DMS53 (cell line): ENCODE measurements at regions not wholly inside any gene's neighbourhood (a gene's known extent, or its start where the extent isn't known, plus 50 kb on each side); places are given as distances from the start of the nearest gene placed in this dataset.
A peak's percentile ranks its signal among the peaks of the same experiment; 100 is the strongest.
"Not testable (repeated sequence)": the region's sequence is repeated elsewhere in the genome, so short reads cannot be mapped to it uniquely, and the experiment has no call there.

Experiments
- DNase-seq: peaks from one replicate; lab custom pipeline; 2025; lab: John Stamatoyannopoulos, UW

GRCh38 chr2:187610450-187610849, 56.2 kb upstream of the TFPI start:
- DNase-seq: not testable (repeated sequence)

- DNase-seq: no peak
Observed at GRCh38 chr2:187612857-187613256, 58.6 kb upstream of the TFPI start.

GRCh38 chr2:187614756-187615155, 60.5 kb upstream of the TFPI start:
- DNase-seq: no peak

GRCh38 chr2:187615364-187615763, 61.1 kb upstream of the TFPI start:
- peak; percentile 81 for DNase-seq

- no peak for DNase-seq
Observed at GRCh38 chr2:187615902-187616301, 61.7 kb upstream of the TFPI start.

- DNase-seq: no peak
Observed at GRCh38 chr2:187617120-187617519, 62.9 kb upstream of the TFPI start.

- DNase-seq: no peak
Observed at GRCh38 chr2:187617905-187618304, 63.7 kb upstream of the TFPI start.

GRCh38 chr2:187618813-187619212, 64.6 kb upstream of the TFPI start:
- DNase-seq: no peak

GRCh38 chr2:187627153-187627552, 72.9 kb upstream of the TFPI start:
- no peak for DNase-seq

- DNase-seq: not testable (repeated sequence)
Observed at GRCh38 chr2:187636731-187637391, 82.6 kb upstream of the TFPI start.

GRCh38 chr2:187637392-187637740, 83.1 kb upstream of the TFPI start:
- not testable (repeated sequence) for DNase-seq

- DNase-seq: not testable (repeated sequence)
Observed at GRCh38 chr2:187637771-187638170, 83.5 kb upstream of the TFPI start.

- DNase-seq: no peak
Observed at GRCh38 chr2:187638840-187639239, 84.6 kb upstream of the TFPI start.

GRCh38 chr2:187640926-187641510, 86.8 kb upstream of the TFPI start:
- DNase-seq: no peak

- no peak for DNase-seq
Observed at GRCh38 chr2:187642498-187642897, 88.3 kb upstream of the TFPI start.

GRCh38 chr2:187644486-187644885, 90.3 kb upstream of the TFPI start:
- DNase-seq: no peak

- DNase-seq: no peak
Observed at GRCh38 chr2:187644981-187645380, 90.7 kb upstream of the TFPI start.

- no peak for DNase-seq
Observed at GRCh38 chr2:187646556-187646955, 92.3 kb upstream of the TFPI start.

GRCh38 chr2:187654535-187654934, 100.3 kb upstream of the TFPI start:
- DNase-seq: peak; percentile 76

GRCh38 chr2:187655001-187655400, 100.8 kb upstream of the TFPI start:
- no peak for DNase-seq

- DNase-seq: no peak
Observed at GRCh38 chr2:187656123-187656522, 101.9 kb upstream of the TFPI start.

GRCh38 chr2:187658952-187659525, 104.8 kb upstream of the TFPI start:
- DNase-seq: peak; percentile 63

GRCh38 chr2:187676050-187676449, 121.8 kb upstream of the TFPI start:
- DNase-seq: not testable (repeated sequence)

- no peak for DNase-seq
Observed at GRCh38 chr2:187679454-187679853, 125.2 kb upstream of the TFPI start.
